WTC11 (cell line): ENCODE measurements at regions not wholly inside any gene's neighbourhood (a gene's known extent, or its start where the extent isn't known, plus 50 kb on each side); places are given as distances from the start of the nearest gene placed in this dataset.

Experiments
- ATAC-seq: fragments of 200-7000 bp; cut with Tn5 transposase; 2 replicates; pipeline ENCODE4 v1.10.0; 2021; ENCODE audit warnings: mild to moderate bottlenecking, moderate library complexity
- CTCF ChIA-PET: fragments of 300-600 bp; sonication (Branson Sonifier 250); formaldehyde crosslinking; loops from one replicate; lab custom pipeline; 2021; ENCODE audit warnings: antibody characterized with exemption; lab: Charles Lee
- POLR2A ChIA-PET: fragments of 350-600 bp; sonication (Branson Sonifier 250); formaldehyde crosslinking; loops from one replicate; lab custom pipeline; 2021; ENCODE audit warnings: antibody characterized with exemption; lab: Charles Lee
- DNase-seq: peaks from one replicate; pipeline ENCODE4 v3.0.0; 2021; ENCODE audit warnings: low spot score
- H3K27ac Mint-ChIP-seq: 2 replicates; pipeline ENCODE4 v1.8.0; 2021; ENCODE audit warnings: mixed read lengths
- H3K27me3 Mint-ChIP-seq: 2 replicates; pipeline ENCODE4 v1.8.0; 2021; ENCODE audit warnings: low read depth, mild to moderate bottlenecking, moderate library complexity, mixed read lengths
- H3K36me3 Mint-ChIP-seq: 2 replicates; pipeline ENCODE4 v1.8.0; 2021; ENCODE audit warnings: mixed read lengths
- H3K4me1 Mint-ChIP-seq: 2 replicates; pipeline ENCODE4 v1.8.0; 2022; ENCODE audit warnings: mixed read lengths
- H3K4me3 Mint-ChIP-seq: 2 replicates; pipeline ENCODE4 v1.8.0; 2021; ENCODE audit warnings: mild to moderate bottlenecking, moderate library complexity, mixed read lengths
- H3K9me3 Mint-ChIP-seq: 2 replicates; pipeline ENCODE4 v1.8.0; 2021; ENCODE audit warnings: mixed read lengths
- ARID4B ChIP-seq: sonication (generic); formaldehyde crosslinking; IDR thresholded peaks from 2 replicates; pipeline ENCODE4 v1.8.0; 2023; ENCODE audit warnings: missing genetic modification reagents, mild to moderate bottlenecking, borderline replicate concordance
- ESRRA ChIP-seq: sonication (generic); formaldehyde crosslinking; IDR thresholded peaks from 2 replicates; pipeline ENCODE4 v1.8.1; 2022; ENCODE audit warnings: mild to moderate bottlenecking, missing genetic modification reagents, borderline replicate concordance
- FOXP1 ChIP-seq: sonication (generic); formaldehyde crosslinking; IDR thresholded peaks from 2 replicates; pipeline ENCODE4 v1.8.0; 2022; ENCODE audit warnings: missing genetic modification reagents, mild to moderate bottlenecking, moderate library complexity, borderline replicate concordance
- JUN ChIP-seq: sonication (generic); formaldehyde crosslinking; IDR thresholded peaks from 2 replicates; pipeline ENCODE4 v1.8.0; 2023; ENCODE audit warnings: mild to moderate bottlenecking, missing genetic modification reagents
- MYBL2 ChIP-seq: sonication (generic); formaldehyde crosslinking; IDR thresholded peaks from 2 replicates; pipeline ENCODE4 v1.8.1; 2023; ENCODE audit warnings: mild to moderate bottlenecking, moderate library complexity, missing genetic modification reagents
- NFYB ChIP-seq: sonication (generic); formaldehyde crosslinking; conservative IDR thresholded peaks from 2 replicates; pipeline ENCODE4 v1.8.0; 2022; ENCODE audit warnings: low read depth, missing genetic modification reagents
- NR2C2 ChIP-seq: sonication (generic); formaldehyde crosslinking; IDR thresholded peaks from 2 replicates; pipeline ENCODE4 v1.8.0; 2022; ENCODE audit warnings: mild to moderate bottlenecking, missing genetic modification reagents
- PREB ChIP-seq: sonication (generic); formaldehyde crosslinking; IDR thresholded peaks from 2 replicates; pipeline ENCODE4 v1.8.1; 2022; ENCODE audit warnings: mild to moderate bottlenecking, missing genetic modification reagents, moderate library complexity, borderline replicate concordance
- RORB ChIP-seq: fragments of 250-450 bp; sonication (Bioruptor Pico); IDR thresholded peaks from 2 replicates; pipeline ENCODE4 v1.9.0; 2021; ENCODE audit warnings: mild to moderate bottlenecking
- SOX15 ChIP-seq: fragments of 250-450 bp; sonication (Bioruptor Pico); IDR thresholded peaks from 2 replicates; pipeline ENCODE4 v1.9.0; 2021; ENCODE audit warnings: mild to moderate bottlenecking
- TEAD1 ChIP-seq: sonication (generic); formaldehyde crosslinking; IDR thresholded peaks from 2 replicates; pipeline ENCODE4 v1.8.0; 2022; ENCODE audit warnings: mild to moderate bottlenecking, missing genetic modification reagents
- TEAD4 ChIP-seq: sonication (generic); formaldehyde crosslinking; IDR thresholded peaks from 2 replicates; pipeline ENCODE4 v1.8.0; 2022; ENCODE audit warnings: mild to moderate bottlenecking, missing genetic modification reagents
- ZNF138 ChIP-seq: sonication (generic); formaldehyde crosslinking; conservative IDR thresholded peaks from 2 replicates; pipeline ENCODE4 v1.8.1; 2022; ENCODE audit warnings: mild to moderate bottlenecking, moderate library complexity, missing genetic modification reagents
- ZNF232 ChIP-seq: sonication (generic); formaldehyde crosslinking; IDR thresholded peaks from 2 replicates; pipeline ENCODE4 v1.8.0; 2022; ENCODE audit warnings: mild to moderate bottlenecking, missing genetic modification reagents
- ZNF532 ChIP-seq: fragments of 250-450 bp; sonication (Bioruptor Pico); IDR thresholded peaks from 2 replicates; pipeline ENCODE4 v1.9.0; 2021; ENCODE audit warnings: mild to moderate bottlenecking, borderline replicate concordance
- TF ChIP-seq, protein P1 (sequence below): sonication (generic); formaldehyde crosslinking; conservative IDR thresholded peaks from 2 replicates; pipeline ENCODE4 v1.8.1; 2023; ENCODE audit warnings: mild to moderate bottlenecking, low read depth, missing genetic modification reagents, moderate library complexity
- TF ChIP-seq, protein P2 (sequence below): sonication (generic); formaldehyde crosslinking; IDR thresholded peaks from 2 replicates; pipeline ENCODE4 v1.8.0; 2023; ENCODE audit warnings: mild to moderate bottlenecking, missing genetic modification reagents

DNA sequence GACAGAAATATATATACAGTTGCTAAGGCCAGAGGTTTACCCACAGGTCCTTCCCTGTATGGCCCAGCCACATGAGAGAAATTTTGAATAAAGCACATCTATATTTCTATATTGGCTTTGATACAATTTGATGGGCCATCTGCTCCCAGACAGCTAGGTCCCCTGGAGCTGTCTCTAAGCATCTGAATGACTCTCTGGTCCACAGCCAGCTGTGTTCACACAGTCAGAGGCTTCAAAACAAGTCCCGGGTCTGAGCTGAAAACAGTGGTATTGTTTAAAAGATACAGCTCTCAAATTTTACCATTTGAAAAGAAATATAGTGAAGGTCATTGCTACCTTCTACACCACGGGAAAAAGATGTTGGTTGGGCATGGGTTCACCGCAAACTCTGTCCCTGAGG, 161.1 kb downstream of the SLC35B3 start:
- ATAC-seq, result no peak
- H3K4me3 Mint-ChIP-seq, result no peak overlapping the region
- CTCF ChIA-PET, result no interaction called here
- no peaks in the 10 kb centered on the region for H3K36me3 Mint-ChIP-seq
- H3K27me3 Mint-ChIP-seq, result no peaks in the 10 kb centered on the region; the same call in 1 of the 2 replicates
- peaks cover 45% of the 10 kb centered on the region for H3K4me1 Mint-ChIP-seq
- no peak for DNase-seq
- no peak for TF ChIP-seq NR2C2 (CRISPR knock-in tag)
- no peak for TF ChIP-seq PREB (CRISPR knock-in tag)
- TF ChIP-seq, protein P1, sequence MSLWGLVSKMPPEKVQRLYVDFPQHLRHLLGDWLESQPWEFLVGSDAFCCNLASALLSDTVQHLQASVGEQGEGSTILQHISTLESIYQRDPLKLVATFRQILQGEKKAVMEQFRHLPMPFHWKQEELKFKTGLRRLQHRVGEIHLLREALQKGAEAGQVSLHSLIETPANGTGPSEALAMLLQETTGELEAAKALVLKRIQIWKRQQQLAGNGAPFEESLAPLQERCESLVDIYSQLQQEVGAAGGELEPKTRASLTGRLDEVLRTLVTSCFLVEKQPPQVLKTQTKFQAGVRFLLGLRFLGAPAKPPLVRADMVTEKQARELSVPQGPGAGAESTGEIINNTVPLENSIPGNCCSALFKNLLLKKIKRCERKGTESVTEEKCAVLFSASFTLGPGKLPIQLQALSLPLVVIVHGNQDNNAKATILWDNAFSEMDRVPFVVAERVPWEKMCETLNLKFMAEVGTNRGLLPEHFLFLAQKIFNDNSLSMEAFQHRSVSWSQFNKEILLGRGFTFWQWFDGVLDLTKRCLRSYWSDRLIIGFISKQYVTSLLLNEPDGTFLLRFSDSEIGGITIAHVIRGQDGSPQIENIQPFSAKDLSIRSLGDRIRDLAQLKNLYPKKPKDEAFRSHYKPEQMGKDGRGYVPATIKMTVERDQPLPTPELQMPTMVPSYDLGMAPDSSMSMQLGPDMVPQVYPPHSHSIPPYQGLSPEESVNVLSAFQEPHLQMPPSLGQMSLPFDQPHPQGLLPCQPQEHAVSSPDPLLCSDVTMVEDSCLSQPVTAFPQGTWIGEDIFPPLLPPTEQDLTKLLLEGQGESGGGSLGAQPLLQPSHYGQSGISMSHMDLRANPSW (CRISPR knock-in tag), result no peak
- no peak for TF ChIP-seq TEAD4 (CRISPR knock-in tag)
- TF ChIP-seq RORB (CRISPR knock-in tag), result no peak
- no peak for TF ChIP-seq ESRRA (CRISPR knock-in tag)
- no peak for TF ChIP-seq SOX15 (CRISPR knock-in tag)
- TF ChIP-seq MYBL2 (CRISPR knock-in tag), result no peak
- TF ChIP-seq ZNF232 (CRISPR knock-in tag), result no peak
- TF ChIP-seq FOXP1, result no peak
- TF ChIP-seq NFYB (CRISPR knock-in tag), result no peak
- TF ChIP-seq, protein P2, sequence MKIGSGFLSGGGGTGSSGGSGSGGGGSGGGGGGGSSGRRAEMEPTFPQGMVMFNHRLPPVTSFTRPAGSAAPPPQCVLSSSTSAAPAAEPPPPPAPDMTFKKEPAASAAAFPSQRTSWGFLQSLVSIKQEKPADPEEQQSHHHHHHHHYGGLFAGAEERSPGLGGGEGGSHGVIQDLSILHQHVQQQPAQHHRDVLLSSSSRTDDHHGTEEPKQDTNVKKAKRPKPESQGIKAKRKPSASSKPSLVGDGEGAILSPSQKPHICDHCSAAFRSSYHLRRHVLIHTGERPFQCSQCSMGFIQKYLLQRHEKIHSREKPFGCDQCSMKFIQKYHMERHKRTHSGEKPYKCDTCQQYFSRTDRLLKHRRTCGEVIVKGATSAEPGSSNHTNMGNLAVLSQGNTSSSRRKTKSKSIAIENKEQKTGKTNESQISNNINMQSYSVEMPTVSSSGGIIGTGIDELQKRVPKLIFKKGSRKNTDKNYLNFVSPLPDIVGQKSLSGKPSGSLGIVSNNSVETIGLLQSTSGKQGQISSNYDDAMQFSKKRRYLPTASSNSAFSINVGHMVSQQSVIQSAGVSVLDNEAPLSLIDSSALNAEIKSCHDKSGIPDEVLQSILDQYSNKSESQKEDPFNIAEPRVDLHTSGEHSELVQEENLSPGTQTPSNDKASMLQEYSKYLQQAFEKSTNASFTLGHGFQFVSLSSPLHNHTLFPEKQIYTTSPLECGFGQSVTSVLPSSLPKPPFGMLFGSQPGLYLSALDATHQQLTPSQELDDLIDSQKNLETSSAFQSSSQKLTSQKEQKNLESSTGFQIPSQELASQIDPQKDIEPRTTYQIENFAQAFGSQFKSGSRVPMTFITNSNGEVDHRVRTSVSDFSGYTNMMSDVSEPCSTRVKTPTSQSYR (CRISPR knock-in tag), result no peak
- no peak for TF ChIP-seq ZNF532
- TF ChIP-seq TEAD1 (CRISPR knock-in tag), result no peak
- no peak for TF ChIP-seq JUN
- TF ChIP-seq ZNF138 (CRISPR knock-in tag), result no peak
- TF ChIP-seq ARID4B, result no peak
- peaks cover 19% of the 10 kb centered on the region for H3K9me3 Mint-ChIP-seq
- H3K27ac Mint-ChIP-seq, result no peak overlapping the region
- POLR2A ChIA-PET, result no interaction called here
